ENCODE measurements at regions not wholly inside any gene's neighbourhood (a gene's known extent, or its start where the extent isn't known, plus 50 kb on each side); places are given as distances from the start of the nearest gene placed in this dataset.

GRCh38 chr4:148514581-148514980 lies 72.4 kb upstream of the NR3C2 start:
- Mint-ChIP-seq H3K4me1 (ENCODE audit: low read depth) (no peaks in the 10 kb centered on the region), H3K27me3 (ENCODE audit: insufficient read depth) (no peaks in the 10 kb centered on the region), H3K4me3 (no peak overlapping the region), H3K36me3 (ENCODE audit: low read depth) (no peaks in the 10 kb centered on the region), H3K9me3 (peaks cover 40% of the 10 kb centered on the region), H3K27ac (no peak overlapping the region)
- TF ChIP-seq, protein P1, sequence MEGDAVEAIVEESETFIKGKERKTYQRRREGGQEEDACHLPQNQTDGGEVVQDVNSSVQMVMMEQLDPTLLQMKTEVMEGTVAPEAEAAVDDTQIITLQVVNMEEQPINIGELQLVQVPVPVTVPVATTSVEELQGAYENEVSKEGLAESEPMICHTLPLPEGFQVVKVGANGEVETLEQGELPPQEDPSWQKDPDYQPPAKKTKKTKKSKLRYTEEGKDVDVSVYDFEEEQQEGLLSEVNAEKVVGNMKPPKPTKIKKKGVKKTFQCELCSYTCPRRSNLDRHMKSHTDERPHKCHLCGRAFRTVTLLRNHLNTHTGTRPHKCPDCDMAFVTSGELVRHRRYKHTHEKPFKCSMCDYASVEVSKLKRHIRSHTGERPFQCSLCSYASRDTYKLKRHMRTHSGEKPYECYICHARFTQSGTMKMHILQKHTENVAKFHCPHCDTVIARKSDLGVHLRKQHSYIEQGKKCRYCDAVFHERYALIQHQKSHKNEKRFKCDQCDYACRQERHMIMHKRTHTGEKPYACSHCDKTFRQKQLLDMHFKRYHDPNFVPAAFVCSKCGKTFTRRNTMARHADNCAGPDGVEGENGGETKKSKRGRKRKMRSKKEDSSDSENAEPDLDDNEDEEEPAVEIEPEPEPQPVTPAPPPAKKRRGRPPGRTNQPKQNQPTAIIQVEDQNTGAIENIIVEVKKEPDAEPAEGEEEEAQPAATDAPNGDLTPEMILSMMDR (IDR thresholded peaks at IDR 0.05), result no peak
- no peak for DNase-seq

- Mint-ChIP-seq H3K4me3 (no peak overlapping the region), H3K4me1 (ENCODE audit: low read depth) (no peaks in the 10 kb centered on the region), H3K36me3 (ENCODE audit: low read depth) (no peaks in the 10 kb centered on the region), H3K27me3 (ENCODE audit: insufficient read depth) (no peaks in the 10 kb centered on the region), H3K27ac (no peak overlapping the region), H3K9me3 (peaks cover 35% of the 10 kb centered on the region)
- no peak for DNase-seq
- TF ChIP-seq, protein P1 (IDR thresholded peaks at IDR 0.05), result no peak
Measured at GRCh38 chr4:148514041-148514440, 71.8 kb upstream of the NR3C2 start.

DNA sequence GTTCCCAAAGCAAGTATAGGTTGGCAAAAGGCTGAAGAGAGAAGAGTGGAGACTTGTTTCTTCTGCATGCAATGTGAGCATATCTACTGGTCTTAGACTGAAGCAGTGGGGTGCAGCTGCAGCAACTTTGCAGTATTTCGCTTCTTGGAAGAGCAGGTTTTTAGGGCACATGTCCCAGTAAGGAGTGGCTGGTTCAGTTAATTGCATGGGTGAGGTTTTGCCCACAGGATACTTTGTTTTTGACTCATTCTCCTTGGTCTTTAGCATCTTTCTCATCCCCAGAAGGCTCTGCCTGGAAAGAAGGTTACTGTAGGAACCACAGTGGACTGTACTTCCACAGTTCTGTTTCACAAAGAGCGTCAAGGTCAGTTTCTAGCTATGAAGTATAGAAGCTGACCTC lies 68.0 kb upstream of the NR3C2 start:
- no peak overlapping the region for H3K4me3 Mint-ChIP-seq
- H3K4me1 Mint-ChIP-seq (ENCODE audit: low read depth), result no peaks in the 10 kb centered on the region
- TF ChIP-seq, protein P1 (IDR thresholded peaks at IDR 0.05), result no peak
- H3K27me3 Mint-ChIP-seq (ENCODE audit: insufficient read depth), result no peaks in the 10 kb centered on the region
- peaks cover 17% of the 10 kb centered on the region for H3K9me3 Mint-ChIP-seq
- no peaks in the 10 kb centered on the region for H3K36me3 Mint-ChIP-seq (ENCODE audit: low read depth)
- no peak for DNase-seq
- H3K27ac Mint-ChIP-seq, result no peak overlapping the region

GRCh38 chr4:148503681-148504080 lies 61.5 kb upstream of the NR3C2 start:
- TF ChIP-seq, protein P1 (IDR thresholded peaks at IDR 0.05), result no peak
- Mint-ChIP-seq H3K27ac (no peak overlapping the region), H3K4me1 (ENCODE audit: low read depth) (no peaks in the 10 kb centered on the region), H3K9me3 (peaks cover 51% of the 10 kb centered on the region), H3K27me3 (ENCODE audit: insufficient read depth) (no peaks in the 10 kb centered on the region), H3K4me3 (no peak overlapping the region), H3K36me3 (ENCODE audit: low read depth) (no peaks in the 10 kb centered on the region; the same call in 1 of the 2 replicates)
- no peak for DNase-seq

- Mint-ChIP-seq H3K9me3 (peaks cover 23% of the 10 kb centered on the region), H3K4me1 (ENCODE audit: low read depth) (no peaks in the 10 kb centered on the region), H3K27me3 (ENCODE audit: insufficient read depth) (no peaks in the 10 kb centered on the region; the same call in 1 of the 2 replicates), H3K36me3 (ENCODE audit: low read depth) (no peaks in the 10 kb centered on the region; the same call in 1 of the 2 replicates), H3K27ac (no peak overlapping the region), H3K4me3 (no peak overlapping the region)
- TF ChIP-seq, protein P1 (IDR thresholded peaks at IDR 0.05), result no peak
- DNase-seq, result no peak
Measured at GRCh38 chr4:148497258-148497657, 55.0 kb upstream of the NR3C2 start.

GRCh38 chr4:148495463-148495862 lies 53.2 kb upstream of the NR3C2 start:
- H3K4me3 Mint-ChIP-seq, result no peak overlapping the region
- H3K27ac Mint-ChIP-seq, result no peak overlapping the region
- peaks cover 7% of the 10 kb centered on the region for H3K9me3 Mint-ChIP-seq
- peaks cover 3% of the 10 kb centered on the region for H3K27me3 Mint-ChIP-seq (ENCODE audit: insufficient read depth)
- DNase-seq, result no peak
- H3K4me1 Mint-ChIP-seq (ENCODE audit: low read depth), result no peaks in the 10 kb centered on the region
- H3K36me3 Mint-ChIP-seq (ENCODE audit: low read depth), result no peaks in the 10 kb centered on the region
- TF ChIP-seq, protein P1 (IDR thresholded peaks at IDR 0.05), result no peak
